NCI-H1105 (cell line): ENCODE measurements at regions not wholly inside any gene's neighbourhood (a gene's known extent, or its start where the extent isn't known, plus 50 kb on each side); places are given as distances from the start of the nearest gene placed in this dataset.
"Not testable (repeated sequence)": the region's sequence is repeated elsewhere in the genome, so short reads cannot be mapped to it uniquely, and the experiment has no call there.

Experiments used
- DNase-seq: peaks from one replicate; lab custom pipeline; 2025; lab: John Stamatoyannopoulos, UW

GRCh38 chr5:120088412-120088811, 375.7 kb upstream of the PRR16 start:
- no peak for DNase-seq

DNA sequence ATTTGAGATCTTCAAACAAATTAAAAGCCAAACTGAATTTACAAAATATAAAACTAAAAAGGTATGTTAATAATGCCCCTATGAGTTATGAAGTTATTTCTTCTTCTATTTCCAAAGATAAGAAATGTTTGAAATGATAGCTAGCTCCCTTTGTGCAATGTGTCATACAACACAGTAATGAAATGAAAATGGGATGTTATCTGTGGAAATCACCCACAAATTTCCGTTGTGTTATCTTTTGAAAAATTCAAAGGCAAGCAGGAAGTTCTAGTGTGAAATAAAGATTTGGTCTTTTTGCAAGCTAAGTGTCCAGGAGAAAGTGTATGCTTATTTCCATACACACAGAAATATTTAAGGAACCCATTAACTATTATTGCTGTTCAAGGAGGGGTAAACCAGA, 375.3 kb upstream of the PRR16 start:
- DNase-seq: no peak

GRCh38 chr5:120091376-120091948, 372.6 kb upstream of the PRR16 start:
- no peak for DNase-seq

GRCh38 chr5:120092649-120093048, 371.5 kb upstream of the PRR16 start:
- no peak for DNase-seq

- no peak for DNase-seq
Measured at GRCh38 chr5:120093178-120093577, 370.9 kb upstream of the PRR16 start.

DNA sequence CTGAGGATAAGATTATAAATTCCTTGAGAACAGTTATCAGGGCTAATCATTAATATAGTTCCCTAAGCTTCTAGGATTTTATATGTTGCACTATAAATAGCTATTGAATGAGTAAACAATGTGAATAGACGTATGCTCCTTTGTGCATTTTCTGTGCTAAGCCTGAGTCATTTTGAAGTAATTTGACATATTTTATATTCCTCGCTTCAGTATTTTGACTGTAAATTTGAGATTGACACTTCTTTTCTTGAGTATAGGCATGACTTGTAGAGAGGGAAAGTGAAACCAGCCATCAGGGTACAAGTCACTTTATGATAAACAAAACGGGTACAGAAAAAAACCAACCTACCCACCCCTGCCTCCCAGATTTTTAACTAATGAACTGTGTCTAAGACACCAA, 367.7 kb upstream of the PRR16 start:
- no peak for DNase-seq

DNA sequence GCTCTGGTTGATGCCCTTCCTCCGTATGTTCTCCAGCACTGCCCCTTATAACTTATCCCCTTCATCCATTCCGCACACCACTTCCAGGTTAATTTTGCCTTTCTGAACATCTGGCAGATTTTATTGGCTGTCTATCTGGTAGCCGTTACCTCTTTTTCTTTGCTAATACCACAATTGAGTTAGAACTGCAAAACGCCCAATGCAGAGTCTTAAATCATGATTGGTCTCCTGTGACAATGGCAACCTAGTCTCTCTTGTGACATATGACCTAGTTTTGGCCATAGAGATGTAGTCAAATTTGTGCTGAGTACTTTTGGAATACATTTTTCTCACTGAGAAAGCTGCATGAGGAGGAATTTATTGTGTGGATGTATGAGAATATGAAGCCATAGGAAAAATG, 365.7 kb upstream of the PRR16 start:
- no peak for DNase-seq

GRCh38 chr5:120098902-120099535, 365.1 kb upstream of the PRR16 start:
- no peak for DNase-seq

GRCh38 chr5:120101771-120102170, 362.3 kb upstream of the PRR16 start:
- no peak for DNase-seq

GRCh38 chr5:120103495-120103894, 360.6 kb upstream of the PRR16 start:
- DNase-seq: no peak

DNA sequence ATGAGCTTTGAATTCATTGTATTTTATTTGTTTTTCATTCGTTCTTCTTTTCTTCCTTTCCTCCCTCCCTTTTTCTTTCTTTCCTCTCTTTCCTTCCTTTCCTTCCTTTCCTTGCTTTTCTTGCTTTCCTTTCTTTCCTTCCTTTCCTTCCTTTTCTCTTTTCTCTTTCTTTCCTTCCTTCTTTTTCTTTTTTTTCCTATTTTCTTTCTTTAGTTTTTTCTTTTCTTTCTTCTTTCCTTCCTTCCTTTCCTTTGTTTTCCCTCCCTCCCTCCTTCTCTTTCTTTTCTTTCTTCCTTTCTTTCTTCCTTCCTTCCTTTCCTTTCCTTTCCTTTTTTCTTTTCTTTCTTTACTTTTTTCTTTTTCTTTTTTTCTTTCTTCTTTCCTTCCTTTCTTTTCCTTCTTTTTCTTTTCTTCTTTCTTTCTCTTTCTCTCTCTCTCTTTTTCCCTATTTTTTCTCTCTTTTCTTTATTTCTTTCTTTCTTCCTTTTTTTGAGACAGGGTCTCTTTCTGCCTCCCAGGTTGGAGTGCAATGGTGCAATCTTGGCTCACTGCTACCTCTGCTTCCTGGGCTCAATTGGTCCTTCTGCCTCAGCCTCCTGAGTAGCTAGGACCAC, 357.1 kb upstream of the PRR16 start:
- no peak for DNase-seq

DNA sequence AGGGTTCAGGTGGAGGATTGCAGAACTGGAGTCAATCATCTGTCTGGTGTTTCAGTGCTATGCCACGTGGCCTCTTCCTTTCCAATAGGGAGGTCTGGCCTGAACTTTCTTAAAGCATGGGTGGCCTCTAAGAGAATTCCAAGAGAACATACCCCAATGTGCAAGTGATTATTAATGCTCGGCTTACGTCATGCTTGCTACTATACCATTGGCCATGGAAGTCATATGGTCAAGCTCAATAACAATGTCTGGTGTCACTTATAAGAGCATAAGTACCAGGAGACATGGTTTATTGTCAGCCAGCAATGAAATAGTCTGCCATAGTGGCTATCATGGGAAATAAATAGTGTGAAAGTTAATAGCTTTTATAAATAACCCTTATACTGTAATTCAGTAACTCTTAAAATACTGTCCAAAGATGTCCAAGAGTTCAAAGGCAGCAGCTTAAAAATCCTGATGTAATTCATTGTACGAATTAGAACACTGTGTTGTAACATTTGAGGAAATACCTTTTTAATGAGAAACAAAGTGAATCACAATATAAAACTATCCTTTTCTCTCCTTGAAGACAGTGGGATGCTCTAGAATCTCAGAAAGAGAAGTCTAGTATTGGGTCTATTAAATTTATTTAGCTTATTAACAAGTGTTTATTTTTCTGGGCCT, 355.4 kb upstream of the PRR16 start:
- no peak for DNase-seq

- DNase-seq: no peak
Measured at GRCh38 chr5:120122703-120123102, 341.4 kb upstream of the PRR16 start.

- no peak for DNase-seq
Measured at GRCh38 chr5:120124031-120124430, 340.1 kb upstream of the PRR16 start.

GRCh38 chr5:120124961-120125360, 339.1 kb upstream of the PRR16 start:
- no peak for DNase-seq

- DNase-seq: not testable (repeated sequence)
Measured at GRCh38 chr5:120132347-120132746, 331.8 kb upstream of the PRR16 start.

- no peak for DNase-seq
Measured at GRCh38 chr5:120134944-120135343, 329.2 kb upstream of the PRR16 start.

DNA sequence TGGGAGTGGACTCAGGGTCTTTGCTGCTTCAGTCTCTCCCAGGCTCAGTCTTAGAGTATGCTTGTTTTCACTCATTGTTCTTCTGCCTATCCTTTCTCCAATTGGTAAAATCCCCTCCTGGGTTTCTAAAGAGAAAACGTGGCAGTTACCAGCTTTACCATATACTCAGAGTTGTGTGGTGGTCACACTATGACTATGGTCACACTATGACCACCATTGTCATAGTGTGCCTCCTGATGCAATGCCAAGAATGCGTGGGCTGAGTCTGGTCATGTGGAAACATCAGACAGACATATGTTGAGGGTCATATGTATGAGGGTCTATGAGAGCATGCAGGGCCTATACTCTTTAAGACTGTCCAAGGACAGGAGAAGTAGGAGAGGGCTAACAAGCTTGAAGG, 326.5 kb upstream of the PRR16 start:
- DNase-seq: no peak

DNA sequence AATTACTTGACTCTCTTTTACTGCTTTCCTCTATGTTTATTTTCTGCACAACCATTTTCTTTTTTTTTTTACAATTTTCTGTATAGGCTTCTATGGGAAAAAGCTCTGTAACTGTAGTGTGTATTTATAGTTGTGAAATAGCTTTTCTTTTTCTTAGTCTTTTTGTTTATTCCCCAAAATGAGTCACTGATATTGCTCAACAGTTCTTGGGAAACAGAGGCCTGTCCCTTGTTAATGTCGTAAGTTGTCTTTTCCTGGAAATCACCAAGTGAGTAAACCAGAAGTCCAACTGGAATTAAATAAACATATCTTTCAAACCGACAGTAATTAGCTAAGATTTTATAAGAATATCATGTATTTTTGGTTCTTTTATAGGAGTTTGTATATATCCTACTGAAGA, 325.1 kb upstream of the PRR16 start:
- no peak for DNase-seq

GRCh38 chr5:120140501-120140900, 323.6 kb upstream of the PRR16 start:
- no peak for DNase-seq

DNA sequence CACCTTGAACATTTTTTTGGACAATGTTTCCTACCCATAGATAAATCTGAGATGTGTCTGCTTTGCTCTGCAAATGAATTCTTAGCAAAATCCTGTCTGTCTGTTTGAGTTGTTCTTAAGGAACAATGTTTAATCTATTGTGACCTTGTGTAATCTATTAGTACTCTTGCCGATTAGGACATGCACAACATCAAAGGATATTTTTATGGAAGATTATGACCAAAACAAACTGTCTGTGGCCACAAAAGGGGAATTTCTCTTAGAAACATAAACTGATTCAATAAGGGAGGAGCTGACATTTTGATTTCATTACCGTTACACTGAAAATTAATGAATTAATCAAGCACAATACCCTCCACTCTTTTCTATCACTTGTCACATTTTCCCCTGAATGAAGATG, 323.0 kb upstream of the PRR16 start:
- DNase-seq: no peak

DNA sequence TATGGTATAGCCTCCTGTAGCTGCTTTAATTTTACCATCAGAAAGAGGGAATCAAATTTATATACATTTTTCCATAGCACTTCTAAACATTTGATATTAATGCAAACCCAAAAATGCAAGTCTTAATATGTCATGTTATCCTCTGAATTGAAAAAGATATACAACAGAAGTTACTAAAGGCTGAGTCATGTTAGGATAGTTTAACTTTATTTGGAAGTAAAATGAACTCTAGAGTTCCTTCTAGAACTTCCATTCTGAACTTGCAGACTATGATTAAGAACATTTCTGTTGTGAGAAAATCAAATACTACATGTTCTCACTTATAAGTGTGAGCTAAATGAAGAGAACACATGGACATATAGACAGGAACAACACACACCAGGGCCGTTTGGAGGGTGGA, 317.3 kb upstream of the PRR16 start:
- no peak for DNase-seq

DNA sequence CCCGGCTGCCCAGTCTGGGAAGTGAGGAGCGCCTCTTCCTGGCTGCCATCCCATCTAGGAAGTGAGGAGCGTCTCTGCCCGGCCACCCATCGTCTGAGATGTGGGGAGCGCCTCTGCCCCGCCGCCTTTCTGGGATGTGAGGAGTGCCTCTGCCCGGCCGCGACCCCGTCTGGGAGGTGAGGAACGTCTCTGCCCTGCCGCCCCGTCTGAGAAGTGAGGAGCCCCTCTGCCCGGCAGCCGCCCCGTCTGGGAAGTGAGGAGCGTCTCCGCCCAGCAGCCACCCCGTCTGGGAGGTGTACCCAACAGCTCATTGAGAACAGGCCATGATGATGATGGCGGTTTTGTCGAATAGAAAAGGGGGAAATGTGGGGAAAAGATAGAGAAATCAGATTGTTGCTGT, 316.2 kb upstream of the PRR16 start:
- DNase-seq: not testable (repeated sequence)
